K562 (cell line): ENCODE measurements at regions not wholly inside any gene's neighbourhood (a gene's known extent, or its start where the extent isn't known, plus 50 kb on each side); places are given as distances from the start of the nearest gene placed in this dataset.
A peak's percentile ranks its signal among the peaks of the same experiment; 100 is the strongest.

ENCODE experiments used
- ARID2 ChIP-seq: fragments of 450-650 bp; IDR thresholded peaks from 2 replicates; pipeline ENCODE4 v1.6.1; 2017; ENCODE audit warnings: antibody characterized with exemption, mild to moderate bottlenecking
- BCOR ChIP-seq: fragments of 450-650 bp; IDR thresholded peaks from 2 replicates; pipeline ENCODE4 v1.6.1; 2016
- BHLHE40 ChIP-seq: IDR thresholded peaks from 2 replicates; pipeline ENCODE4 v1.6.1; 2011; ENCODE audit warnings: low read length, improper control_type of control experiment
- DACH1 ChIP-seq: fragments of 450-650 bp; IDR thresholded peaks from 2 replicates; pipeline ENCODE4 v1.6.1; 2018; ENCODE audit not compliant: partially characterized antibody
- EGR1 ChIP-seq: fragments of 450-650 bp; conservative IDR thresholded peaks from 2 replicates; pipeline ENCODE4 v1.6.1; 2017; ENCODE audit warnings: mild to moderate bottlenecking
- EP400 ChIP-seq: fragments of 450-650 bp; IDR thresholded peaks from 2 replicates; pipeline ENCODE4 v1.6.1; 2017; ENCODE audit warnings: antibody characterized with exemption, mild to moderate bottlenecking, moderate library complexity
- ESRRA ChIP-seq: fragments of 450-650 bp; IDR thresholded peaks from 2 replicates; pipeline ENCODE4 v1.6.1; 2014; ENCODE audit warnings: low read depth, mild to moderate bottlenecking, moderate library complexity, borderline replicate concordance
- FOXA1 ChIP-seq: fragments of 450-650 bp; IDR thresholded peaks from 2 replicates; pipeline ENCODE4 v1.6.1; 2016; ENCODE audit warnings: mild to moderate bottlenecking, borderline replicate concordance
- HDAC6 ChIP-seq: IDR thresholded peaks from 2 replicates; pipeline ENCODE4 v1.6.1; 2012; ENCODE audit warnings: low read depth, mild to moderate bottlenecking, control low read depth, inconsistent platforms, low read length, moderate library complexity
- HNRNPK ChIP-seq: fragments of 200-400 bp; formaldehyde crosslinking; IDR thresholded peaks from one replicate; pipeline ENCODE4 v1.6.1; 2018; ENCODE audit warnings: mild to moderate bottlenecking, low read depth, low read length; ENCODE audit not compliant: poor library complexity, severe bottlenecking
- HNRNPUL1 ChIP-seq: fragments of 200-400 bp; formaldehyde crosslinking; IDR thresholded peaks from 2 replicates; pipeline ENCODE4 v1.6.1; 2017; ENCODE audit warnings: low read length
- HSF4 ChIP-seq: fragments of 250-450 bp; sonication (Bioruptor Pico); IDR thresholded peaks from 2 replicates; pipeline ENCODE4 v2.1.2; 2022; ENCODE audit warnings: mild to moderate bottlenecking, moderate library complexity, borderline replicate concordance
- SETDB1 ChIP-seq: IDR thresholded peaks from one replicate; pipeline ENCODE4 v1.6.1; 2012; ENCODE audit warnings: low read length, control low read depth, inconsistent platforms
- SMARCB1 ChIP-seq: IDR thresholded peaks from 2 replicates; pipeline ENCODE4 v1.6.1; 2011; ENCODE audit warnings: improper control_type of control experiment, low read depth; ENCODE audit not compliant: insufficient read length
- SP2 ChIP-seq: IDR thresholded peaks from 2 replicates; pipeline ENCODE4 v1.6.1; 2011; ENCODE audit warnings: mild to moderate bottlenecking, low read depth, low read length, moderate library complexity; ENCODE audit not compliant: poor library complexity, severe bottlenecking; ENCODE audit errors: extremely low read depth
- U2AF2 ChIP-seq: fragments of 200-400 bp; formaldehyde crosslinking; optimal IDR thresholded peaks from 2 replicates; pipeline ENCODE3; 2017; ENCODE audit warnings: low read depth, mild to moderate bottlenecking, low read length
- ZBTB8A ChIP-seq: fragments of 450-650 bp; IDR thresholded peaks from 2 replicates; pipeline ENCODE4 v1.6.1; 2018; ENCODE audit warnings: mild to moderate bottlenecking, moderate library complexity; ENCODE audit not compliant: partially characterized antibody
- ZC3H8 ChIP-seq: fragments of 450-650 bp; IDR thresholded peaks from 2 replicates; pipeline ENCODE4 v1.6.1; 2017
- ZNF134 ChIP-seq: fragments of 250-450 bp; sonication (Bioruptor Pico); conservative IDR thresholded peaks from 2 replicates; pipeline ENCODE4 v1.4.0; 2020
- ZNF140 ChIP-seq: fragments of 250-450 bp; sonication (Bioruptor Pico); IDR thresholded peaks from 2 replicates; pipeline ENCODE4 v1.8.0; 2021; ENCODE audit warnings: moderate library complexity, mild to moderate bottlenecking, inconsistent platforms
- ZNF408 ChIP-seq: fragments of 250-450 bp; sonication (Bioruptor Pico); IDR thresholded peaks from 2 replicates; pipeline ENCODE4 v1.4.0; 2020; ENCODE audit warnings: low read depth, mild to moderate bottlenecking, moderate library complexity
- TF ChIP-seq, protein P1 (sequence below): fragments of 450-650 bp; IDR thresholded peaks from 2 replicates; pipeline ENCODE4 v1.7.0; 2016; ENCODE audit warnings: borderline replicate concordance
- TF ChIP-seq, protein P2 (sequence below), 2 experiments: fragments of 250-450 bp in 1 of 2; fragments of 450-650 bp in 1 of 2; sonication (Bioruptor Pico) in 1 of 2; IDR thresholded peaks; 2 replicates each; pipeline versions ENCODE4 v1.6.1 to v1.8.0; 2016 to 2021; ENCODE audit warnings: mild to moderate bottlenecking in 2 of 2, moderate library complexity in 2 of 2, missing compliant biosample characterization in 1 of 2, missing genetic modification characterization in 1 of 2
- TF ChIP-seq, protein P3 (sequence below): fragments of 450-650 bp; formaldehyde crosslinking; IDR thresholded peaks from 2 replicates; pipeline ENCODE4 v1.4.0; 2020; ENCODE audit warnings: mild to moderate bottlenecking, moderate library complexity
- TF ChIP-seq, protein P4 (sequence below): fragments of 250-450 bp; sonication (Bioruptor Pico); IDR thresholded peaks from 2 replicates; pipeline ENCODE4 v1.5.0; 2020; ENCODE audit warnings: mild to moderate bottlenecking

DNA sequence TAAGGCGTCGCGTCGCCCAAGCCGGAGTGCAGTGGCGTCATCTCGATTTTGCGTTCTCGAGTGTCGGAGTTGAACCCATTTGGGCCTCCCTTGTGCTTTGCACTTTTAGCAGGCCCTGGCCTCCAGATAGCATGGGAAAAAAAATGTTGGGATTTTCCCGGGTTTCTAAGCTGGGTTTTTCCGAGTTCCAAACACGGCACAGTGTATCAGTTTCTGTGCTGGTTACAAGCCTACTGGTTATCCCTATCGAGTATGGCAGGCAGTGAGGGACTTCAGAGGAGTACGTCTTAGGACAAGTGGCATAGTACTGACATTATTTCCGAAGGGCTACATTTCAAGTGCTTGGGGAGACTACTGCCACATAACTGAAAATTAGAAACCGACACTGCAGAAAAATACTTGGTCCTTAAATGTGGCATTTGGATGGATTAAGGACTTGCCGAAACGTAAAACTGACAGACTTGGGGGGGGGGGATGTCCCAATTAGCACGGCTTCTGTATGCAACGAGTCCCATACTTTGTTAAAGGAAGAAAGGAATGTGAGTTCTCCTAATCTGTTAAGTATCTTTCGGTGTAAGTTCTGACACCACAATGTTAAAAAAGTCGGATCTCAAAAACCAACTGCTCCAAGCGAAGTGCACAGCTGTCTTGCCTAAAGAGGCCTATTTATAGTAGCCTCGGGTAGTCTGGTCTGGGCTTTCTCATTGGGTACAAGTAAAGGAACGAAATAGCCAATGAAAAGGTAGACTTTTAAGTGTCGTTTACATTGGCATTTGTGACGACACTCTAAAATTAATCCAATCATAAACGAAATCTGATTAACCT is 70.2 kb downstream of the HFE start (continued):
- TF ChIP-seq HSF4, result no peak
- TF ChIP-seq HNRNPK, result no peak
- TF ChIP-seq EP400, result 0 out of 2 replicates have a peak, but pooled peaks have one; percentile 15
- TF ChIP-seq, protein P1, sequence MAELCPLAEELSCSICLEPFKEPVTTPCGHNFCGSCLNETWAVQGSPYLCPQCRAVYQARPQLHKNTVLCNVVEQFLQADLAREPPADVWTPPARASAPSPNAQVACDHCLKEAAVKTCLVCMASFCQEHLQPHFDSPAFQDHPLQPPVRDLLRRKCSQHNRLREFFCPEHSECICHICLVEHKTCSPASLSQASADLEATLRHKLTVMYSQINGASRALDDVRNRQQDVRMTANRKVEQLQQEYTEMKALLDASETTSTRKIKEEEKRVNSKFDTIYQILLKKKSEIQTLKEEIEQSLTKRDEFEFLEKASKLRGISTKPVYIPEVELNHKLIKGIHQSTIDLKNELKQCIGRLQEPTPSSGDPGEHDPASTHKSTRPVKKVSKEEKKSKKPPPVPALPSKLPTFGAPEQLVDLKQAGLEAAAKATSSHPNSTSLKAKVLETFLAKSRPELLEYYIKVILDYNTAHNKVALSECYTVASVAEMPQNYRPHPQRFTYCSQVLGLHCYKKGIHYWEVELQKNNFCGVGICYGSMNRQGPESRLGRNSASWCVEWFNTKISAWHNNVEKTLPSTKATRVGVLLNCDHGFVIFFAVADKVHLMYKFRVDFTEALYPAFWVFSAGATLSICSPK, result no peak
- TF ChIP-seq ESRRA, result no peak; the same call in 1 of the 2 replicates
- no peak for TF ChIP-seq SMARCB1
- peak; percentile 18; the same call in 1 of the 2 replicates for TF ChIP-seq ZNF134 (CRISPR knock-in tag)
- TF ChIP-seq EGR1, result no peak
- TF ChIP-seq DACH1, result peak; percentile 71
- no peak for TF ChIP-seq SP2
- TF ChIP-seq ZNF408 (CRISPR knock-in tag), result no peak
- no peak for TF ChIP-seq BCOR
- no peak for TF ChIP-seq U2AF2
- TF ChIP-seq, protein P2, sequence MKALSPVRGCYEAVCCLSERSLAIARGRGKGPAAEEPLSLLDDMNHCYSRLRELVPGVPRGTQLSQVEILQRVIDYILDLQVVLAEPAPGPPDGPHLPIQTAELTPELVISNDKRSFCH (CRISPR knock-in tag; IDR thresholded peaks at IDR 0.05), result no peak
- TF ChIP-seq, protein P2 (tag; IDR thresholded peaks at IDR 0.05), result 0 out of 2 replicates have a peak, but pooled peaks have one; percentile 46
- no peak; the same call in 1 of the 2 replicates for TF ChIP-seq HDAC6
- TF ChIP-seq ARID2, result no peak
- no peak for TF ChIP-seq SETDB1
- TF ChIP-seq ZNF140 (CRISPR knock-in tag), result no peak
- peak; percentile 42 for TF ChIP-seq ZBTB8A
- no peak for TF ChIP-seq FOXA1
- TF ChIP-seq ZC3H8, result no peak; the same call in 1 of the 2 replicates
- no peak for TF ChIP-seq HNRNPUL1
- TF ChIP-seq BHLHE40, result no peak
- TF ChIP-seq, protein P3, sequence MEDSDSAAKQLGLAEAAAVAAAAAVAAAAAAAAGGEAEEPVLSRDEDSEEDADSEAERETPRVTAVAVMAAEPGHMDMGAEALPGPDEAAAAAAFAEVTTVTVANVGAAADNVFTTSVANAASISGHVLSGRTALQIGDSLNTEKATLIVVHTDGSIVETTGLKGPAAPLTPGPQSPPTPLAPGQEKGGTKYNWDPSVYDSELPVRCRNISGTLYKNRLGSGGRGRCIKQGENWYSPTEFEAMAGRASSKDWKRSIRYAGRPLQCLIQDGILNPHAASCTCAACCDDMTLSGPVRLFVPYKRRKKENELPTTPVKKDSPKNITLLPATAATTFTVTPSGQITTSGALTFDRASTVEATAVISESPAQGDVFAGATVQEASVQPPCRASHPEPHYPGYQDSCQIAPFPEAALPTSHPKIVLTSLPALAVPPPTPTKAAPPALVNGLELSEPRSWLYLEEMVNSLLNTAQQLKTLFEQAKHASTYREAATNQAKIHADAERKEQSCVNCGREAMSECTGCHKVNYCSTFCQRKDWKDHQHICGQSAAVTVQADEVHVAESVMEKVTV (CRISPR knock-in tag), result peak; percentile 79
- TF ChIP-seq, protein P4, sequence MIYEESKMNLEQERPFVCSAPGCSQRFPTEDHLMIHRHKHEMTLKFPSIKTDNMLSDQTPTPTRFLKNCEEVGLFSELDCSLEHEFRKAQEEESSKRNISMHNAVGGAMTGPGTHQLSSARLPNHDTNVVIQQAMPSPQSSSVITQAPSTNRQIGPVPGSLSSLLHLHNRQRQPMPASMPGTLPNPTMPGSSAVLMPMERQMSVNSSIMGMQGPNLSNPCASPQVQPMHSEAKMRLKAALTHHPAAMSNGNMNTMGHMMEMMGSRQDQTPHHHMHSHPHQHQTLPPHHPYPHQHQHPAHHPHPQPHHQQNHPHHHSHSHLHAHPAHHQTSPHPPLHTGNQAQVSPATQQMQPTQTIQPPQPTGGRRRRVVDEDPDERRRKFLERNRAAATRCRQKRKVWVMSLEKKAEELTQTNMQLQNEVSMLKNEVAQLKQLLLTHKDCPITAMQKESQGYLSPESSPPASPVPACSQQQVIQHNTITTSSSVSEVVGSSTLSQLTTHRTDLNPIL (CRISPR knock-in tag), result peak; percentile 89
